GM19397 (cell line): ENCODE measurements at regions not wholly inside any gene's neighbourhood (a gene's known extent, or its start where the extent isn't known, plus 50 kb on each side); places are given as distances from the start of the nearest gene placed in this dataset.

Source experiments
- ATAC-seq: cut with Tn5 transposase; IDR thresholded peaks from one replicate; pipeline ENCODE4 v1.9.1; 2021; ENCODE audit warnings: mild to moderate bottlenecking, moderate library complexity; ENCODE audit not compliant: unreplicated experiment

DNA sequence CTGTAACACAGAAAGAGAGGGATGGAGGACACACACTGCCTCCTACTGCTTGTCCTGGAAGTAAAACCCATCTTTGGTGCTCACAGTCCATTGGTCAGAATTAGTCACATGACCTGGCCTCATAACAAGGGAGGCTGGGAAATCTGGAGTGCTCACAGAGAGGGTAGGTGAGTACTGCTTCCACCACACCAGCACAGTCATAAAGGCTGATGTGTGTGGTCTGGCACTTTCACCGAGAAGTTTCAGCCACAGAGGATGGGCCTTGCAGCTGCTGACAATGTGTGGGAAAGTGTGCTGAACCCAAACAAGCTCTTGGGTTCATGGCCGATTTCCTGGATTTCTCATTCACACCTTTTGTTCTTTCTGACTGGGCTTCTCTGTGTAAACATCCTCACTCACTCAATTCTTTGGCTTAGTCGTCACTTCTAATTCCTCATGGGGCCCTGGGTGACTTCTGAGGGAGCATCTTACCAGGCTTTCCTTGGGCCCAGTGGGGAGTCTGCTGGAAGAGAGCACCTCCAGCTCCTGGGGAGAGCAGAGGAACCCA lies 100.7 kb downstream of the ASB7 start:
- ATAC-seq = peak; percentile 99

DNA sequence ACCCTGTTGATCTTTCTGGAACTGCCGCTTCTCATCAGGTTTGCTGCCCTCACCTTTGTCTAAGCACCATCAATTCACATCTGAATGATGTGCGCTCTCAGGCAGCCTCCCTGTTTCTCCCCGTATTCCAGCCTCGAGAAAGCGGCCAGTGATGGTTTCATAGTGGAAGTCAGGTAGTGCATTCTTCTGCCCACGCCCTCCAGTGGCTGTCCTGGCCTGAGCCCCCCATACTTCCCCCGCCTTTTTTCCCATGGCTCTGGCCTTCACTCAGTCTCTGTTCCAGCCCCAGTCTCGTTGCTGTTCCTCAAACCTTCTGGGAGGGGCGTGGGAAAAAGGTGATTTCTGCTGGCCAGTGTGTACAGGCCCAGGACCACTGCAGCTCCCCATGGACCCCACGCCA lies 101.3 kb downstream of the ASB7 start:
- no peak for ATAC-seq

DNA sequence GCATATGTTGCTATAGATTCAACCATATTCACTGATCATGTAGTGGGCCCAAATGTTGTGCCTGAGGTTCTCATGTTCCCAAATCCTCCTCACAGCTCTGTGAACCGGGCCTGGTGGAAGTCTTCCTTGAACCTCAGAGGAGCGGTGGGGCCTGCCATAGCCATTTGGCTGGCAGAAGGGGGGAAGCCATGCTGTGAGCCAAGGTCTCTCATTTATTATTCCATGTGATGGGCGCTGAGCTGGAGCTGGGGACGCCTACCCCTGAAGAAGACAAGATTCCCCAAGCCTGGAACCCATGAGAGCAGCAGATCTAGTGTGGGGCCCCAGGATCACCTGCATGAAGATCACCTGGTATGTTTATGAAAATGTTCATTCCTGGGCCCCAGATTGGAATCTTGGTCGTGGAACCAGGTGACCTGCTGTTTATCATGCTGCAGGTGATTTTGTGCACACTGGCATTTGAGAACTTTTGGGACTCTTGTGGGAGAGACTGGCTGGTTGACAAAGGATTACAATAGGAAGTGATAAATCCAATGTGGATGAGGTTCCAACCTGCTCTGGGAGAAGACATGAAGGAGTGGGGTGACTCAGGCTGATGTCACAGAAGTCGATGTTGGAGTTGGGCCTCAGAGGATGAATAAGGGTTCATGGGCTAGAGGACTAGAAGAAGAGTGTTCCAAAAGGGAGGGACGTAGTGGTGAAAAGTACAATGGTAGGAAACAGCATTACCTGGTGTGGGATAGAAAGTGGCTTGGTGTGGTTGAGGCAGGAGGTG lies 102.1 kb downstream of the ASB7 start:
- ATAC-seq = no peak

DNA sequence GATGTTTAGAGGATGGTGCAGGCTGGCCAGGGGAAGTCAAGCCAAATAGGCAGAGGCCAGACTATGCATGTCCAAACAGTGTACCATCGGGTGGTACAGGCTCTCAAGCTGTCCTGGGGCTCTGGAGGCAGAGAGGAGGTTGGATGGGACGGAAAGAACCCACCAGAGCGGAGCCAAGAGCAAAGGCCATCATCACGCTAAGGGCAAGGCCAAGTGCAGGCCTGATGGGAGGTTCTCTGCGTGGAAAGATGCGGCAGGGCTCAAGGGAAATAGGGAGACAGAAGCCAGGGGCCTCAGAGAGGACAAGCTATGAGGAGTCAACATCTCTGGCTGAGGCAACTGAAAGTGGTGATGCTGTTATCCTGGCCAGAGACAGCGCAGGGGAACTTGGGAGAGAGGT lies 102.7 kb downstream of the ASB7 start:
- no peak for ATAC-seq

DNA sequence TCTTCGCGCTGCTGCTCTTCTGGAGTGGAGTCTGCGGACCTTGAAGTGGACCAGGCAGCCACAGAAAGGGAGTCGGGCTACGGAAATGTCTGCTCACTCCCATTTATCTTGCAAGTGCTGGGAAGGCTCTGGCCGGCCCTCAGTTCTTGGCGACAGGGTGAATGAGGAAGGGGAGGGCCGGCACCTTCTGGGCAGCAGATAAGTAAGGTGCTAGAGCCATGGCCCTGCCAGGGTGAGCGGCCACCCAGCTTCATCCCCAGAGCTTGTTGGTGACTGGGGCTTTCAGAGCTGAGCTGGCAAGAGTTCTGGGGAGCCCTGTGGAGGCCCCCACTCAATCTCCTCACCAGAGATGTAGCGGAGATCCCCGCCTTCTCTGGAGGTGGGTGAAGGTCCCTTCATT lies 103.5 kb downstream of the ASB7 start:
- no peak for ATAC-seq

DNA sequence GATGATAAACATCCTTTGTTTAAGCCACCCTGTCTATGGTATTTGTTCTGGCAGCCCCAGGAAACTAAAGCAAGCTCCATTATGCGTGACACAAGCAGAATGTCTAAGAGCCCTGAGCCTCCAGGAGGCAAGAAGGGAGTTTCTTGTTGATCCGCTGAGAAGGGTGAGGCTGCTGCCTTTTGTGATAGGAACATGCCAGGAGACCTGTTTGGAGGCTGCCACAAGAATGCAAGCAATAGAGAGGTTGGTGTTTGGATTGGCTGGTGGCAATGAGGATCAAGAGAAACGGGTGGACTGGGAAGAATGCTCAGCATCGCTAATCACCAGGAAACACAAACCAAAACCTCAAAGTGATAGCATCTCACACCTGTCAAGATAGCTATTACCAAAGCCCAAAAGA lies 104.8 kb downstream of the ASB7 start:
- ATAC-seq = no peak

DNA sequence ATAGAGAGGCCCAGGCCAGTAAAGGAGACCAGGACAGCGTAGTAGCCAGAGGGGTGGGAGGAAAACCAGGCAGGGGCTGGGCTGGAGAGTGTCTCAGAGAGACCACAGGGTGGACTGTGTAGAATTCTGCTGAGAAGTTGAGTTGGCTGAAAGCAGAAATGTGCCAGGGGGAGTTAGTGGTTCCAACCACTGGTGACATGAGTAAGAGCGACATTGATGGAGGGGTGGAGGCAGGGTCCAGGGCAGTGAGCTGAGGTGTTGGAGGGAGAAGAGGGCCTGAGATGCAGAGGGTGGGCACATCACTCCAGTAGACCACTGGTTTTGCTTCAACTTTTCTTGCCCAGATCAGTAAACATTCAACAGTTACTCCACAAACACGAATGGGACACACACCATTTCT lies 106.5 kb downstream of the ASB7 start:
- ATAC-seq = no peak

DNA sequence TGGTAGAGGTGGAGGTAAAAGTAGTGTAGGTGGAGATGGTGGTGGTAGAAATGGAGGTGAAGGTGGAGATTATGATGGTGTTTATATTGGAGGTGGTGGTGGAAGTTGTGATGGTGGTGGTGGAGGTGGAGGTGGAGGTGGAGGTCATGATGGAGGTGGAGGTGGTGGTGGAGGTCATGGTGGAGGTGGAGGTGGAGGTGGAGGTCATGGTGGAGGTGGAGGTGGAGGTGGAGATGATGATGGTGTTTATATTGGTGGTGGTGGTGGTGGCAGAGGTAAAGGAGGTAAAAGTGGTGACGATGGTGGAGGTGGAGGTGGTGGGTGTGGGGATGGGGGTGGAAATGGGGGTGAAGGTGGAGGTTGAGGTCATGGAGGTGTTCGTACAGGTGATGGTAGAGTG lies 107.8 kb downstream of the ASB7 start:
- ATAC-seq = no peak

DNA sequence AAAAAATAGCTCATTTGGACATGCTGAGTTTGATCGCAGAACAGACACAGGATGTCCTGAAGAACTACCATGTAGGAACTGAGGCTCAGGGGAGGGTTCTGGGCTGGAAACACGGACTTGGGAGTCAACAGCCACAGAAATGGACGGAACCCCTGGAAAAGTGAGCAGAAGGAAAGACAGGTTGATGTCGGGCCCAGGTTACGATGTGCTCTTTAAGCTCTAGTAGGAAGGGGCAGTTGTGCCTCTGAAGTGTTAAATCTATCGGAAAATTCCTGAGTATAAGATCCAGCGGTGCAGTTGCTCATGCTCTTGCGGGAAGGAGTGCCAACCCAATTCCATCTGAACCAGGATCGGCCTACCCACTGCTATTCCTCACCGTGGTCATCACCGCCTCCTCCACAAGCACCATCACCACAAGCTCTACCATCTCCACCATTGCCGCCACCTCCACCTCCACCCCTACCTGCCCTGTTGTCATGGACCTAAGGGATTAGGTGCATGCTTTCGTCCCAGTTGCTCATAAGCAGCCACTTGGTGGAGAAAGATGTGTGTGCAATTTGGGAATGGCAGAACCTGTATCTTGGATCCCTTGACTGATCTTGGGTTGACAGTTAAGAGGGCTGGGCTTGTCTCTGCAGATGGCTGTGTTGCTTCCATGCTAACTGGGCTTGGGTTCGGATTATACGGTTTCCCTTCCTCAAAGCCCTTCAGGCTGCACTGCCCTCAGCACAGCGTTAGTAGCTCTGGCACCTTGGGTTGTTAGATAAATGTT lies 108.5 kb downstream of the ASB7 start:
- ATAC-seq = no peak

DNA sequence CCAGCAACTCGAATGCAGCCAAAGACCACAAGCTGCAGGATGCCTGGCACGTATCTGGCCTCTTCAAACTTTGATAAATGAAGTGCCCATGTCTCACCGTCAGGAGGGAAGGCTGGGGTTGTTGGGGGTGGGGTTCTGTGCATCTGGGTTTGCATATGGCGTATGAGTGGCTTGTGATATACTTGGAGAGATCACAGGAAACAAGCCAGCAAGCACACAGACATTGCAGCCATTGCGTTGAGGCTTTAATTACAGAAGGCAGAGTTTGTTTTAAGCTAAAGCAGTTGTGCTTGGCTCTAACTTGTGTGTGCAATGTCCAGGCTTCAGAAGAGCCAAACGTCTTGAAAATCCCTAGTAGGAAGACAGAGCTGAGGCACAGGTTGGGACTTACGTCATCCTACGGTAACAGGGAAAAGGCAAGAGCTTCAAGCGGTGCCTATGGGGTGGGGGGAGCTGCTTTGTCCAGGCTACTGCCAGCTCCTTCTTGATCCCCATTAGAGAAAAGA lies 109.2 kb downstream of the ASB7 start:
- no peak for ATAC-seq

DNA sequence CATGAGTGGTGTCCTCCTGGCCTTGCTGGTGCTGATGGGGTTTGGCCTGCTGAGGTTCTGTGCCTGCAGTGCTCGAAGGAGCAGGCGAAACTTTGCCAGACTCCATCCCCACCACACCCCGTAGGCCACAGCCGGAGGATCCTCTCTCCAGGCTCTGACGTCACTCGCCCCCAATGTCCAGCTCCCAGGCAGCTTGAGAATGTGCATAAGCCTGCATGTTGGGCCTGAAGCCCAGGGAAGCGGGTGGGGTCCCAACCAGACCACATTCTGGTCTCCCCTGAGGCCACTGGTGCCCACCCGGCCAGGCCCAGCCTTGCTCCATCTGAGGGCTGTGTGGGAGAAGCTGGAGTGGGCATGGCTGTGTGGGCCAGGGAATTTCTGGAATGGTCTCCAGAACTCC lies 109.8 kb downstream of the ASB7 start:
- ATAC-seq = no peak

DNA sequence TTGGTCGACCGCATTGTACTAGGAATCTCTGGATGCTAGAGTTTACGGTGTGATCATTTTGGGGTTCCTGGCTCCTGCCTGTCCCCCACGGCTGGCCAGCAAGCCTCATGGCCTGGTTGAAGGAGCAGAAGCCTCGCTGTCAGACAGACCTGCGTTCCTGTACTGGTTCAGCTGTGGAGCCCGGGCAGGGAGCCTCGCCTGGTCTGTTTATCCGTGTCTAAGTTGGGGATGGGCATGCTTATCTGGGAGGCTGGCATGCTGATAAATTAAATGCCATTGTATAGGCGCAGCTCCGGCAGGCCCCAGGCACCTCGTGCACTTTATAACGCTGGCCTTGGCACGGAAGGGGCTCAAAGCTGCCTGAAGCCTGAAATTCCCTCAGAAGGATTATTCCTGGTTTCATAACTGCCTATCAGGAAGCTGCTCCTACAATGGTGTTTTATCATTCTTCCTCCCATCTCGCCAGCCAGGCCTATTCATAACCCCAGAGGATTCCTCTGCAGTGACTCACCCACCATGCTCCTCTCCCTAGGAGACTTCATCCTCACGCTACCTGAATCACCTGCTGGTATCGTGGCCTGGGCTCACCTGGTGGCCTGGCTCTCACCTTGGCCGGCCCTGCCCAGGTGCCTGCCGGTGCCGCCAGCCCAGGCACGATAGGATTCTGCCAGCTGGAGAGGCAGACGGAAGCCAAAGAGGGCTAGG lies 110.9 kb downstream of the ASB7 start:
- ATAC-seq = no peak

DNA sequence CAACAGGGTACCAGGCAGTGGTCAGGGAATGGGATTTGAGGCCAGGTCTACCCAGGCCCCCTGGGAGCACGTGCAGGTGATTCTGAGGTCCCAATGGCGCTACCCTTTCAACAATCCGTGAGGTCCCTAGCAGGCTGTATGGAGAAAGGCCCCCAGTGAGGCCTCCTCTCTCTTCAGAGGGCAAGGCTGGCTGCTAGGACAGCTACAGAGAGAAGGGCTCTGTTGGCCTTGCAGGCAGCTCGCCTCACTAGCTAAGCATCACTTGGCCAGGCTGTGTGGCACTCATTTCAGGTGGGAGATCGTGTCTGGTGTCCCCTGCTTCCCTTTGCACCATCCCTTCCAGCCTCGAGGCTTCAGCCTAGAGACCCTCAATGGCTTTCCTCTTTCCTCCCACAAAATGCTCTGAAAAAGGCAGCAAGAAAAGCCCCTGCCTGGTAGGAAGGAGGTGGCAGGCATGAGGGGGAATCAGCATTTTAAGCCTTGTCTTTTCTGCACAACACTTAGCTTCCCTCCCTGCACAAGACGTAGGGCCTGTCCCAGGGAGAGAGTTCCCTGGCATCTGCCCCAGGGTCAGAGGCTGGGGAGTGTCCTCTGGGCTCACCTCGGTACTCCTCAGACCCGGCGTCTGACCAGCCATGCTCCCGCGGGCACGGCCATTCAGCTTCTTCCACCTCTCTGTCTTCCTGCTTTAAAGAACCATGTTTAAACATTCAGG lies 111.8 kb downstream of the ASB7 start:
- no peak for ATAC-seq

DNA sequence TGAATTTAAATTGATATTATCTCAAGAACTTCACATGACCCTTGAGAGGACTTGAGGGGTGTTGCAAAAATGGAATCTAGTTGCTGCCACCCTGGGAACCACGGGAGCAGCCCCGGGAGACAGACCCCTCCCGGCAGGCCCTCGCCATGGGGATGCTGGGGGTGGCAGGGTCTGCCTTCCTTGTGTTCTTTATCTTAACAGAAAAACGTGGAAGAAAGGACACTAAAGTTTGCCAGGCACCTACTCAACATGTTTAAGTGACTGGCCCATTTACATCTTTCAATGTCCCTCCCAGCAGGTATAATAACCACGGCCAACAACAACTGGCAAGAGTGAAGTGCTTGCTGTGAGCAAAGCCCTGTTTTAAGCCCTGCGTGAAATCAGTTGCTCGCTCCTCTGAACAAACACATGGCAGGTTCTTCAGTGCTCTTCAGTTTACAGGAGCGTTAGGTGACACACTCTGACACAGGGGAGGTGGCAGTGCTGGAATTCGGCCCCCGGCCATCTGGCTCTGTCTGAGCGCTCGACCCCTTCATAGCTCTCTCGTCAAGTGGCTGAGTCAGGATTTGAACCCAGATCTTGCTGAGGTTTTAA lies 112.5 kb downstream of the ASB7 start:
- no peak for ATAC-seq

DNA sequence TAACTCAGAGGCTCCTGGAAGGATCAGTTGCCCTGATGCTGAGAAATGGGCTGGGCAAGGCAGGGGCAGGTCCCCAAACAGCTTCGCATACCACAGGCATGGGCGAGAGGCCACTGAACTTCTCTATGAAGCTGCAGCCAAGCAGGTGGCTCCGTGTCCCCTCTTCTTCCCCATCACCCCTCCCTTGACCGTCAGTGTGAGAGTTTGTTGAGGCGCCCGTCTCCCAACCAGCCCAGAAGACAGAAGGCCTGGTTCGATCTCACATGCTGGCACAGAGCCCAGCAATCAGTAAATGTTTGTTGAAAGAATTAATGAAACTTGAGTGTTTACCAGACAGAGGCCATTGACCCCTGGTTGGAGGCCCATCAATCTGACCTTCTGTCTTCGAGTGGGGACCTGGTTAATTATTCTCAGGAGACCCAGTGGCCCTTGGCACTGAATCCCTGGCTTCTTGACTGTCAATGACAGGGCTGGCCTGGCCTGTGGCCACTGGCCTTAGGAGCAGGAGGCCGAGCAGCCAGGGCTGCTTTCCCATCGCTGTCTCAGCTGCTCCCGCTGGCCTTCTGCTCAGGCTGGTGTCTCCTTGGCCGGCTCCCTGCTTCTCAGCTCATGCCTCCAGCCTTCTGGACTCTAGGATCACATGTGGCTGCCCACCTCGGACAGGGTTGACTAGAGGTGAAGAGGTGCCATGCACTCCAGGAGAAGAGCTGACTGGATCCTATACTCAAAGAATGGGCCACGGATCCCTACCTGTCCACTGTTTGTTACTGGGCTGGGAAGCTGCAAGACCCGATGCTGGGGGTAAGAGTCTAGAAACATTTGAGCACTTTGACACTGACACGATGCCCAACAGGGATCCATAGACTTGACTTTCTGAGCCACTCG lies 113.4 kb downstream of the ASB7 start:
- no peak for ATAC-seq

DNA sequence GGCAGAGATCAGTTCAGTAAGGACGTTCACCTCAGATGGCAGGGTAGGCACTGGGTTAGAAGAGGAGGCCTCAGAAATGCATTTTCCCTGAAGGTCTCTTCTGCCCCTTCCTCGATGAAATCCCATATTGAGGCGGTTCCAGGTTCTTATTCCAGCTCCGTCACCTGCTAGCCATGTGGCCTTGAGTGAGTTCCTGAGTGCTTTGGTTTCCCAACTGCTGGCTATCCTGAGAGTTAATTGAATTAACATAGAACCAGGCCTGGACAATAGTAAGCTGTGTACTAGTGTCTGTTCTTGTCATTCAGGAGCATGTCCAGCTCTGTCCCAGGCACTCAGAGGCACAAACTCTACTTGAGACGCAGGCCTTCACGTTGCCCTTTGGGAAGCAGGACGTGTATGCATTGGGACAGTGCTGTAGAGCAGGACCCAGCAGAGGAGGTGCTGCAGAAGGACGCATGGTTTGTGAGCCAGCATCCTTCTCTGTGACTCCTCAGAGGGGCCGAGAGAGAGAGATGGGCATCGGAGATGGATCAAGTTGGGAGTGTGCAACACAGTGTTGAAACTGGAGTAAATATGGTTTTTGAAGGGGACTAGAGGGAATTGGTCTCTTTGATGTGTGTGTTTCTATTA lies 114.2 kb downstream of the ASB7 start:
- ATAC-seq = no peak

DNA sequence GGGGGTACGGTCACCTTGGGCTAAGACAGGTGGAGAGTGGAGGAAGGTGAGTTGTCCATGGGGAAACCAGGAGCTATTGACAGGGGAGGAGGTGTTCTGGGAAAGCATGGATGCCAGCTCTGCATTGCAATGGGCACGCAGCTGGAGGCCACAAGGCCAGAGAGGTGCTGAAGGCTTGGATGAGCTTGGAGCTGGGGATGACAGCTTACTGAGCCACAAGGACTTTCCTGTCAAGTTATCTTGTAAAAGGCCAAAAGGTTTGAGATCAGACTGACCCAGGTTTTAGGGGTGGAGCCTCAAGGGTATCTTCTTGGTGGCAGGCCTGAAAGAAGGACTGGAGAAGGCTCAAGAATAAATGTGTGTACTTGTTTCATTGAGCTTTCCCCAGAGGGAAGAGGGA lies 115.2 kb downstream of the ASB7 start:
- no peak for ATAC-seq

DNA sequence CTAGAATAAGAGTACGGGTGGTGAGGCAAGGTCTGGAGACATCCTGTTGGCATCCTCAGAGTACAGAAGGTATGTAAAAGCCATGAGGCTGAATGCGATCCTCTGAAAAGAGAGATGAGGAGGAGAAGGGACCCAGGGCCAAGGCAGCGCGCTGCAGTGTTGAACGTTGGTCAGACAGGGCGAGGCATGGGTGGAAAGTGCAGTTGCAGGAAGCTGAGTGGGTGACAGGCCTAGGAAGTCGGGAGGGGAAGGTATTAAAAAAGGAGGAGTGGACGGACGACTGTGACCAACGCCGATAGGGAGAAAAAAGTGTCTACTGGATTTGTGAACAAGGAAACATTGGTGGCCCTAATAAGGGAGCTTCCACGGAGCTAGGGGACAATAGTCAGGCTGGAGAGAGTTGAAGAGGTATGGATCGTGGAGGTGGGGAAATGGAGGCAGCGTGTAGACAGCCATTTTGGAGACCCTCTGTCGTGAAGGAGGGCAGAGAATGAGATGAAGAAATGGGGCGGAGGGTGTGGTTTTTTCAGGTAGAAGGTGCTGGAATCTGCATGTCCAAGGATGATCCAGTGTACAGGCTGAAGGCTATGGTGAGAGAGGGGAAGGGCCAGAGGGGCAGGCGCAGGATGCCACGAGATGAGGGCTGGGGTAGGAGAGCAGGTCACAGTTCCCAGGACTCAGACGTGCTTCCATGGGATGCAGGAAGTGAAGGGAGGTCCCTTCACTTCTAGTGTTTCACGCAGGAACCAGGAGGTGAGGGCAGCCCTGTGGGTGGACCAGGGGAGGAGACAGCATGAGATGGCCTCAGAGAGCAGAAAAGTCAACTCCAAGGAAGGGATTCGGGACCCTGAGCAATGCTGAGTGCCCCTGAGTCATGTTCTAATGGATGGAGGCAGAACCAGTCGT lies 115.9 kb downstream of the ASB7 start:
- no peak for ATAC-seq
